WTC11 (cell line): ENCODE measurements at regions not wholly inside any gene's neighbourhood (a gene's known extent, or its start where the extent isn't known, plus 50 kb on each side); places are given as distances from the start of the nearest gene placed in this dataset.

Source experiments
- ELF4 ChIP-seq: sonication (generic); formaldehyde crosslinking; IDR thresholded peaks from 2 replicates; pipeline ENCODE4 v1.8.1; 2022; ENCODE audit warnings: low read depth, mild to moderate bottlenecking, moderate library complexity, missing genetic modification reagents
- FOXJ3 ChIP-seq: sonication (generic); formaldehyde crosslinking; IDR thresholded peaks from 2 replicates; pipeline ENCODE4 v1.9.0; 2021; ENCODE audit warnings: missing genetic modification reagents, mild to moderate bottlenecking, borderline replicate concordance
- JAZF1 ChIP-seq: fragments of 250-450 bp; sonication (Bioruptor Pico); IDR thresholded peaks from 2 replicates; pipeline ENCODE4 v1.9.0; 2021; ENCODE audit warnings: moderate library complexity, mild to moderate bottlenecking, inconsistent platforms
- NR2C2 ChIP-seq: sonication (generic); formaldehyde crosslinking; IDR thresholded peaks from 2 replicates; pipeline ENCODE4 v1.8.0; 2022; ENCODE audit warnings: mild to moderate bottlenecking, missing genetic modification reagents
- ZBTB21 ChIP-seq: sonication (generic); formaldehyde crosslinking; IDR thresholded peaks from 2 replicates; pipeline ENCODE4 v1.8.1; 2023; ENCODE audit warnings: mild to moderate bottlenecking, missing genetic modification reagents, borderline replicate concordance
- TF ChIP-seq, protein P1 (sequence below): fragments of 200-600 bp; IDR thresholded peaks from 2 replicates; pipeline ENCODE4 v1.8.0; 2022; ENCODE audit warnings: antibody characterized with exemption

- TF ChIP-seq NR2C2 (CRISPR knock-in tag) (no peak), FOXJ3 (no peak), ELF4 (CRISPR knock-in tag) (no peak), JAZF1 (no peak), ZBTB21 (CRISPR knock-in tag) (no peak)
- TF ChIP-seq, protein P1, sequence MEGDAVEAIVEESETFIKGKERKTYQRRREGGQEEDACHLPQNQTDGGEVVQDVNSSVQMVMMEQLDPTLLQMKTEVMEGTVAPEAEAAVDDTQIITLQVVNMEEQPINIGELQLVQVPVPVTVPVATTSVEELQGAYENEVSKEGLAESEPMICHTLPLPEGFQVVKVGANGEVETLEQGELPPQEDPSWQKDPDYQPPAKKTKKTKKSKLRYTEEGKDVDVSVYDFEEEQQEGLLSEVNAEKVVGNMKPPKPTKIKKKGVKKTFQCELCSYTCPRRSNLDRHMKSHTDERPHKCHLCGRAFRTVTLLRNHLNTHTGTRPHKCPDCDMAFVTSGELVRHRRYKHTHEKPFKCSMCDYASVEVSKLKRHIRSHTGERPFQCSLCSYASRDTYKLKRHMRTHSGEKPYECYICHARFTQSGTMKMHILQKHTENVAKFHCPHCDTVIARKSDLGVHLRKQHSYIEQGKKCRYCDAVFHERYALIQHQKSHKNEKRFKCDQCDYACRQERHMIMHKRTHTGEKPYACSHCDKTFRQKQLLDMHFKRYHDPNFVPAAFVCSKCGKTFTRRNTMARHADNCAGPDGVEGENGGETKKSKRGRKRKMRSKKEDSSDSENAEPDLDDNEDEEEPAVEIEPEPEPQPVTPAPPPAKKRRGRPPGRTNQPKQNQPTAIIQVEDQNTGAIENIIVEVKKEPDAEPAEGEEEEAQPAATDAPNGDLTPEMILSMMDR, result no peak
Measured at GRCh38 chr2:228273159-228273558, 91.7 kb upstream of the SPHKAP start.
